GM19035 (cell line): ENCODE measurements at regions not wholly inside any gene's neighbourhood (a gene's known extent, or its start where the extent isn't known, plus 50 kb on each side); places are given as distances from the start of the nearest gene placed in this dataset.
"Not testable (repeated sequence)": the region's sequence is repeated elsewhere in the genome, so short reads cannot be mapped to it uniquely, and the experiment has no call there.

ENCODE experiments used
- ATAC-seq: cut with Tn5 transposase; IDR thresholded peaks from one replicate; pipeline ENCODE4 v1.9.1; 2021; ENCODE audit not compliant: unreplicated experiment

DNA sequence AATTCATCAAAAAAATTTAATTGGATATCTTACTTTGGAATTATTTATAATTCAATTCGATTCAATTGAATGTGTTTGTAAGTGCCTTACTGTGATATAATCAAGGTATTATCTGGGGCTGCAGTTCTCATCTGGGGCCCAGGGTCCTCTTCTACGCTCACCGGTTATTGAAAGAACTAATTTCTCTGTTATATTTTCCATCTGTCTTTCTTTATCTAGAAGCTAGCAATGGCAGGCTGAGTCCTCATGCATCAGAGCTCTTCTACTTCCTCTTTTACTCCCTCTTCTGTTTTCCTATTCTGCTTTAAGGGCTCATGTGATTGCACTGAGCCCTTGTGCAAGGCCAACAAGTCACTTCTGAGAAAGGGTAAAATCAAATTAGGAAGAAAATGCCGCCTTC is 315.6 kb downstream of the RAD51AP2 start:
- ATAC-seq = not testable (repeated sequence)

DNA sequence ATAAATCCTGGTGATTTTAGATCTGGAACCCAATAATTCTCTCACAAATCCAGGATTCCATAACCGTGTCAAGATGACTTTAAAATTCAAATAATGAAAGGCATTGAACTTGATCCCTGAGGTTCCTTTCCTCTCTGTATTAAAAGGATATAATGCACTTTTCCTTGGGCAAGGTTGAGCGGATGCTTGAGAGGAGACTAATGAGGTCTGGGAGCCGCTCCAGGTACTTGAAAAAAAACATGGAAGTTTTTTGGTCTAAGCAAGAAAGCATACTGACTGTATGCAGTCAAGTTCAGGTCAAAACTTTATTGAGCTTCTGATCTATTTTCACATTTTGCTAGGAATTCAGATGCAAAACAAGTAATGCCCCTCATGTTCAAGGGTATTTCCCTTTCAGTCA is 318.5 kb downstream of the RAD51AP2 start:
- ATAC-seq = no peak

DNA sequence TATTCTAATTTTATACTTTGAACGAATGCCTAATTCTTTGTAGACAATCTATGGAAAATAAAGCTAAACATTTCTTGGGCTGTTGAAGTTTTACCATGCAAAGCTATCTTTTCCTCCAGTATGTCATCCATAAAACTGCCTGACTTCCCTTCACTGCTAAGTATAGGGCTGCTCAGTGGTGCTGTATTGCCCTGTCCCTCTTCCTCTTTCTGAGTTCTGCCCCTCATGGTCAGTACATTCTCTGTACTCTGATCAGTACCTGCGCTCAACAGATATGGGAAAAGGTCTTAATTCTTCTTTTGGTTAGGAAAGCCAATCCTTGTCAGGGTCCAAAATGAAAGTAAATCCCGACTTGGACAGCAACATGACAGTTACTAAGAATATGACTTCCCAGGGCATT is 321.9 kb downstream of the RAD51AP2 start:
- no peak for ATAC-seq

DNA sequence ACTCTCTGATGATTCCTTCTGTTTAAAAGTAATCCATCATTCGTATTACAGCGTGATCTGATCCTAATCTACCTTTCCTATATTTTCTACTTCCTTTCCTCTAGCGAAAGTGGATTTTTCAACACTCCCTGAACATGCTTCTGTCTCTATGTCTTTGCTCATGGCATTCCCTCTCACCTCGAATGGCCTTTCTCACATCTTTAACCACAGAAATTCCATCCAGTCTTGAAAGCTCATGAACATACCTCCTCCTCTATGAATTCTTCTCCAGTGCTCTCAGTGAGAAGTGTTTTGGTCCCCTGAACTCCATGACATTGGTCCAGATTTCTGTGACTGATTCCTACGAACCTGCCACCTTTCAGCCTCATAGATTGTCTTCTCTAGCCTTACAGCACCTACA is 323.2 kb downstream of the RAD51AP2 start:
- ATAC-seq = no peak

DNA sequence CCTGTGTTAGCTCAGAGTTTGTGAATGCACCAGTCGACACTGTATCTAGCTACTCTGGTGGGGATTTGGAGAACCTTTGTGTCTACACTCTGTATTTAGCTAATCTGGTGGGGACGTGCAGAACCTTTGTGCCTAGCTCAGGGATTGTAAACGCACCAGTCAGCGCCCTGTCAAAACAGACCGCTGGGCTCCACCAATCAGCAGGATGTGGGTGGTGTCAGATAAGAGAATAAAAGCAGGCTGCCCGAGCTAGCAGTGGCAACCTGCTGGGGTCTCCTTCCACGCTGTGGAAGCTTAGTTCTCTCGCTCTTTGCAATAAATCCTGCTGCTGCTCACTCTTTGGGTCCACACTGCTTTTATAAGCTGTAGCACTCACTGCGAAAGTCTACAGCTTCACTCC is 324.2 kb downstream of the RAD51AP2 start:
- no peak for ATAC-seq

DNA sequence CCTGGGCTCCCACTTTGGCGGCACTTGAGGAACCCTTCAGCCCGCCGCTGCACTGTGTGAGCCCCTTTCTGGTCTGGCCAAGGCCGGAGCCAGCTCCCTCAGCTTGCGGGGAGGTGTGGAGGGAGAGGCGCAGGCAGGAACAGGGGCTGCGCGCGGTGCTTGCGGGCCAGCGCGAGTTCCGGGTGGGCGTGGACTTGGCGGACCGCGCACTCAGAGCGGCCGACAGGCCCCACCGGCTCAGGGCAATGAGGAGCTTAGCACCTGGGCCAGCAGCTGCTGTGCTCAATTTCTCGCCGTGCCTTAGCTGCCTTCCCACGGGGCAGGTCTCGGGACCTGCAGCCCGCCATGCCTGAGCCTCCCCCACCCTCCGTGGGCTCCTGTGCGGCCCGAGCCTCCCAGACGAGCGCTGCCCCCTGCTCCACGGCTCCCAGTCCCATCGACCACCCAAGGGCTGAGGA is 324.8 kb downstream of the RAD51AP2 start:
- ATAC-seq = not testable (repeated sequence)

DNA sequence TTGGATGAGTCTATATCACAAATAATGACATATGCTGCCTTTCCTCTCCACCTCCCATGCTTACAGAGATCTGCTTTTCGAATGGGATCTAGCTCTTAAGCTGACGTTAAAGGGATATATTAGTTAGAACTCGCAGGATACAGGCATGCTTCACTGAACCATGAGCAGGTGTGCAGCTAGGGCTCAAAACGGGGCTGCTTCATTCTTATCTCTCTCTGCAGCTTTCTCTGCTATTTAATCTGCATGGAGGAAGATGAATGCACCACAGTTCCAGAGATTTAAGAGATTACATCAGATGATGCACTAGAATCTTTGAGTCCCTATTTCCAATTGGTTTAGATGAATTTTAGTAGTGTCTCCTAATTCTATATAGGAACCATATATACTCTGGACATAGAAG is 327.0 kb downstream of the RAD51AP2 start:
- no peak for ATAC-seq

DNA sequence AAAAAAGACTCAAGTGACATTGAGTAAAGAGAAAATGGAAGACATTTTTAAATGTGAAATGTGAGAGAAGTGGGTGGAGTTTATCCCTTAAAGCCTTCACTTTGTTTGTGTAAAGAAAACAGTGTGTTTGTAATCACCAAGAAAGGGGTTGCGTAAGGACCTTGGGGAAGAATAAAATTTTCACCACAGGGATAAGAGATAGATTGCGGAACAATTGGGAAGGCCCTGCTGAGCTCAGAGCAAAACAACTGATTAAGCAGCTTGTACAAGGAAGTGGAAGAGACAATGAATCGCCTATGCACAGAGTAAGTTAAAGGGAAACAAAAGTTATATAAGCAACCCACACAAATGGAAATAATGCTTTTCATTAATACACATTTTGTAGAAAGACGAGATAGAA is 327.7 kb downstream of the RAD51AP2 start:
- ATAC-seq = no peak

DNA sequence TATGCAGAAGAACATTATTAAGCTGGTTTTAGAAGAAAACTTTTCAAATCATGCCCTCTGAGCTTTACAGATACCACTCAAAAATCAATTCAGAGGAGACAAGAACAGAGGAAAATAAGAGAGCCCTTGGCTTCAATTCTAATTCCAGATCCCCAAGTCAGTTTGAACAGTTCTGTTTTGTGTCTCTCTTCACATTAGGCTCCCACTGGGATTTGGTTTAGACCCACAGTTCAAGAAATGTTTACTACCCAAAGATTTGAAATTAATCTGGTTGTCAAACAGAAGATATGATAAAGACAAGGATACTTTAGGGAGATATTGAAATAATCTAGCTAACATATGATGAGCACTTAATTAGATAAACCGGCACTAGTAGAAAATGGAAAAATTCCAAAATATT is 329.5 kb downstream of the RAD51AP2 start:
- ATAC-seq = no peak

DNA sequence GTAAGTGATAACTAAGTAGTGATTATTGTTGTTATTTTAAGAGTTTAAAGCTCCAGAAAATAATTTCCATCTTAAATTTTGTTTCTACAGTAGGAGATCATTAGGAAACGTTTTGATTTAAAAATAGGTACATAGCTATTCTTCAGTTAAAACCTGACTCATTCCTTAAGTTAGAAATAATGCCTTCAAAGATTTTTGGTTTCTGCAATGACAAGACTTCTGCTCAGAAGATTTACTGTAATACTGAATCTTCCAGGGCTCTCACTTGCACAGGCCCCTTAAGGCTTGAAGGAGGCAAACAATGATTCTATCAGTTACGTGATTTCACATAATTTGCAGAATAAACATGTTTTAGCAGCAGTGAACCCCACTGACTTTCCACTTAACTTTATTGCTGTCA is 333.7 kb downstream of the RAD51AP2 start:
- no peak for ATAC-seq

DNA sequence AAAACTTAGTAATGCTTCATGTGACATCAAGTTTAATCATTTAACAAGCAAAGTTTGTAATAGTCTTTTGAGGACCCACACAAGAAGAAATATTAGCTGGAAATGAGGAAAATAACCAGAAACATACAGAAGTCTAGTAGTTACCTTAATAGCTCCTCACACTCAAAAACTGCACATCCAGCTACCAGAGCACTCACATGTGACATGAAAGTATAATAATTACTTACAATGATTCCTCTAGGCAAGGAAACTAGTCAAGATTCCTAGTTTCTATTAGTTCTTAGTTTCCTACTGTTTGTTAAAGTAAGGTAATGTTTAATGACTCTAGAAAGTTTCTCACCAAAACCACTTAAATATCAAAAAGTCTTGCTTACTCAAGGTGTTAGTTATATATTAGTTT is 335.8 kb downstream of the RAD51AP2 start:
- no peak for ATAC-seq

DNA sequence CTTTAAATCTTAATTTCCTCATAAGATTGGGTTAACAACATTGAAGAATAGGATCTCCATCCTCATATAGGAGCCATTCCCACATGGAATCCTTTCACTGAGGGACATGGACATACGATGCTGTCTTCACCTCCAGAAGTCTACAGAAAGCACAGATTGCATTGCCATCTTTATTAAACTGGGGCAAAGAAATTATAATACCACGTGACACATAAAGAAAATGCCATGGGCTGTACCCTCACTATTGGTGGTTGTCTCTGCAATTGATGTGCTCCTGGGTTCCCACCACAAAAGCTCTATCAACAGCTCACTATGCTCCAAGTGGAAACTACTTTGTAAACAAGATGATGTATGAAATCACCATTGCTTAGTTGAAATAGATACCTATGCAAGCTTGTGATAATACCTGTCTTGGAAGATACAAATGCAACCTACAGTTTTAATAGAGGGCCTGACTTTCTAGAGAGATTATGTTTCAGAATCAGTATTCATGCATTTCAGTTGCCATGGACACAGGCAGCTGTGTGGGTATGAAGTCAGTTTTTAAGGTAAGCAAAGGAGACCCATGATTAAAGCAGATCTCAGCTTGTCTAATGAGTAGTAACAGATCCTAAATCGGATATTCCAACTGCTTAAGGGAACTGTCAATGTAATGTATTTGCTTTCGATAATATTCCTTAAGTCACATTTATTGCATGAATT is 337.0 kb downstream of the RAD51AP2 start:
- ATAC-seq = no peak

DNA sequence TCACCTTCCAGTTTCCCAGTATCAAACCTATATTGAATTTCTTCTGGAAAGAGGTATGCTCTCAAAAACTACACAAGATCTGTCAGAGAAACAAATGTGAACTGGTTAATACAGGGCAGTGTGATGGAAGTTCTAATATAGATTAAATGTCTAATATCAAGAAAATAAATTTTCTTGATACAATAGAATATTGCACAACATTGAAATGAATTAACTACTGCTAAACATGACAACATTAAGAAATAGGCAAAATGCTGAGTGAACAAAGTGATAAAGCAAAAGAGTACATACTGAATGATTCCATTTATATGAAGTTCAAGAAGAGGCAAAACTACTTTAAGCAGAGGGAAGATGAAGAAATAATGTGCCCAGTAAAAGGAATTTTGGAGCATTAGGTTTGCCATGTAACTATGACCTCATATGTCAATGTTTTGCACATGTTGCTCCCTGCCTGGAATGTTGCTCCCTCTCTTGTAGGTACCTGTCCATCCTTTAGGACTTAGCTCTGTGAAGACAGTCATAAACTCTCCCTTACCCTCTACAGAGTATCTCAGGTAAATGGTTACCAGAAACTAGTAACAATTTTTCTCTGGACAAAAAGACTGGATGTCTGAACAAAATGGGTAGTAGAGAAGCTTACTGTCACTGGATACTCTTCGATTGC is 339.0 kb downstream of the RAD51AP2 start:
- ATAC-seq = no peak

DNA sequence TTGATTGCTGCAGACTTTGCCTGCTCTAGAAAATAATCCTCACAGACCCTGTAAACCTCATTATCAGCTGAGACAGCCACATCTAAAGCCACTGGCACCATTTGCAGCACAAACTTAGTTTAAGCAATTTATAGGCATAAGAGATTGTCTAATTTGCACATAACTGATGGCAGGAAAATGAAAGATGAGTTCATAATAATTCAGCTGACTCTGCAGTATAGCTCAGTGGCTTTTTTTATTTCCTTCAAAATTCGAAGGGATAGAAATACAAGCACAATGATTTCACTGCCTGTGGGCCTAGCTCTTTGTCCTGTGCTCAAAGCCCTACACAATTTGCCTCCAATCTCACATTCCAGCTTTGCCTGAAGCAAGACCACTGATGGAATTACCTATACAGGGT is 341.2 kb downstream of the RAD51AP2 start:
- no peak for ATAC-seq

DNA sequence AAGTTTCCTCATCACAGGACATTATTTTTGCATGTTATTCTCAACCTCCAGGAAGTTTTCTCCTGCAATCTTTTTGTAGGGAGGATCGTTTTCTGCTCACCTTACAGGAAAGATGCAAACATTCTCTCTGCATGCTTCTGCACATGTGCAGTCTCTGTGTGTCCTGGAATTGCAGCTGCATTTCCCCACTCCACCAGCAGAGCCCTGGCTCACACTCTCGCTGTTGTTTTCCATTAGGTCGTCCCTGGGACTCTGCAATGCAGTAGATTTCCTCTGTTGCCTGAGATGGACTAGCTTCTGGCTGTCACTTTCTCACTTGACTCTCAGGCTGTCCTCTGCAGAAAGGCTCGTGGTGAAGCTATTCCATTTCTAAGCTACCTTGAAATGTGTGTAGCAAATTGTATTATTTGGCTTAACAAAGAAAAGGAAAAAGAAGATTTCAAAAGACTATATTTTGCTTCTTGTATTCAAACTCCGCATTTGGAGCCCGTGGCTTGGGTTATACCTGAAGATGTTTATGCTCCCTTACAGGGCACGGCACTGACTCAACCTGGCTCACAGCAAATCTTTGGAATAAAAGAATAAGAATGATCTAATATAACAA is 346.7 kb downstream of the RAD51AP2 start:
- ATAC-seq = peak; percentile 75

DNA sequence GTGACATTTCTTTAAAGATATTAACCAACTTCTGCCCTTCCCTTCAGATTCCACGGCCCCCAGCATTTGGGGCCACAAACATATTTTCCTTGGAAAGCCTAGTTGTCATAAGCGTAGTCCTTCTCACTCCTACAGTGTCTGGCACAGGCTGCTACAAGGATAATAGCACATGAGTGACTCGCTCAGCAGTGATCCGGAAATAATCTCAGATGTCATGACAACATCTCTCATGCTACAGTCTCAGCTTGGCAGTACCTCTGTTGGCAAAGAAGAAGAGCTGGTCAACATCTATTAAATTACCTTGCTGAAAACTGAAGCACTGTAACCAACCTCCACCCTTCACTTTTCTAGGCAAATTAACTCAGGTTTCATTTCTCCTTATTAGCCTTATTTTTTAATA is 351.7 kb downstream of the RAD51AP2 start:
- no peak for ATAC-seq

DNA sequence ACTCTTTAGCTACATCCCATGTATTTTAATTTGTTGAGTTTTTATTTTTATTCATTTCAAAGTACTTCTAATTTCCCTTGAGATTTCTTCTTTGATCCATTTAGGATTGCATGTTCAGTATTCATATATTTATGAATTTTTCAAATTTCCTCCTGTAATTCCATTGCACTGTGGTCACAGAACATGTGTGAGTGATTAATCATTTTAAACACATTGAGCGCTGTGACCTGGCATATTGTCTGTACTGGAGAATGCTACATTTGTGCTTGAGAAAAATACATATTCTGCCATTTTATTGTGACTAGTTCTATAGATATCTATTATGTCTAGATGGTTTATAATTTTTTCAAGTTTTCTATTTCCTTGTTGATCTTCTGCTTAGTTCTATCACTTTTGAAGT is 353.7 kb downstream of the RAD51AP2 start:
- ATAC-seq = no peak

DNA sequence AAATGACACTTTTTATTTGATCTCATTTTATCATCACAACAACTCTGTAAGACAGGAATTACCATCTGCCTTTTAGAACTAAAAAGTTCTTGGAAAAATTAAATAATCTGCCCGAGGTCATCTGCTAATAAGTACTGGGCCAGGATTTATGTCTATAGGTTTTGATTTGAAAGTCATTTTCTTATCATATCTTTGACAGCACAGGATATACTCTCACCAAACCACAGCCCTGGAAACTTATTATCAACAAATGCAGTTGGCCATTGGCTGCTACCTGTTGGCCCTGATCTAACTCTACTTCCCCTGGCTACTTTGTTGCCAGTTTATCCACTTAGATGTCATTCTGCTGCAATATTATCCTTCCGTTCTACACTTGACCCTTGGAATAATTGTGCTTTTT is 354.6 kb downstream of the RAD51AP2 start:
- no peak for ATAC-seq

DNA sequence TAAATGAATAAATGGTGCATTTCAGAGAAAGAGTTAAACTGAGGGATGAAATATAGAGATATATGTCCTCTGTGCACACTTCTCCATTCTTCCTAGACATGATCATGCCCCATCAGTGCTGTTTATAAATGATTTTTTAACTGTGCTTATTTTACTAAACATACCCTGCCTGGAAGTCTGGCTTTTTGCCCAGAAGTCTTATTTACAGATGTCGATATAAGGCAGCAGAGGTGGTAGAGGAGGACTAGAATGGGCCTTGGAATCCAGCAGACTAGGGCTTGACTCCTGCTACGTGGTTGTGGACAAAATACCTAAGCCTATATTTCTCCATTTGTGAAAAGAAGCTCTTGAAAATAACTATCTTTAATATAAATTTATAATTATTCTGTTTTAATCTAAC is 355.5 kb downstream of the RAD51AP2 start:
- no peak for ATAC-seq

DNA sequence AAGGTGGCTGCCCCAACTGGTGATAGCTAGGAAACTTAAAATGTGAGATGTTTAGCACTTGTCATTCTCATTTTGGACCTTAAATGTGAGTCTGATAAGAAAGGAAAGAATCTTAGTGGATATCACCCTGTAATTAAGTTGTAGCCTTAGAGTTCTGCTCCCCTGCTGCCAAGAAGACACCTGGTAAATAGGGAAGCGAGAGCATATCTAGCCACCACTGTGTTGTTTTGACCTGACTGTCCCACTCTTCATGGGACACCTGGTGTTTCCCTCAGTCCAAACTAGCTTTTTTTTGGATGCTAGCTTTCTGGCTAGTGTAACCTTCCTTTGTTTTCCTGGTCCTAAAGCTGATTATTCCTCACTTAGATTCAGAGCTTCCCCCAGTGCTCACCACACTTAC is 357.6 kb downstream of the RAD51AP2 start:
- peak; percentile 66 for ATAC-seq

DNA sequence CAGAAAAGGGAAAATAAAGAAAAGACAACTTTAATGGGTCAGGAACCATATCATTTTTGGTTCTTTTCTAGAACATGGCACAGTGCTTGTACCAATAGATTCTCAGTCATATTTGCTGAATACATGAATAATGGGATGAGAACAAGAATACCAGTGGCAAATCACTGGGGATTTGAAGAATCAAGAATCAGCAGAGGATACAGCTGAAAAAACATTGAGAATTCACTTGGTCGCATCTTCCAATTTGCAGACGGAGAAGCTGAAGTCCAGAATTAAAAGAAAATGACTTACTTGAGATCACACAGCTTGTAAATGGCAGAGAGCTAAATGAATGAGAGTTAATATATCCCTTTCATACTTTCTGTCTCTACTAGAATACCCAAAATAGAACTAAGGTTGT is 362.2 kb downstream of the RAD51AP2 start:
- ATAC-seq = no peak

DNA sequence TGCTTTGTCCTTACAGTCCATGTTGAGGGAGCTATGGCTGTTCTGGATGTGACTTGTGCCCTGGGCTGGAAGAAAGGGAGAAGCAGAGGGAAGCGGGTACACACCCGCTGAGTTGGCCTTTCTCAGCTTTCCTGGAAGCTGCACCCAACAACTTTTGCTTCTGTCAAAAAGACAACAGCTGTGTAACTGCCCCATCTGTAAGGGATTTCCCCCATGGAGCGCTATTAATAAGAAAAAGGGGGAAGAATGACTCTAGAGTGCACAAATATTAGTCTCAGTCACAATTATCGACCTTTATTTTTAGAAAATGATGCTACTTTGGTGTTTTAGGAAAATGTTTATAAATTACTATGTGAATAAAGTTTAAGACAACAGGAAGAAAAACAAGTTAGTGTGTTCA is 368.3 kb downstream of the RAD51AP2 start:
- no peak for ATAC-seq
